Neural cell (in vitro differentiated cells): ENCODE measurements at regions not wholly inside any gene's neighbourhood (a gene's known extent, or its start where the extent isn't known, plus 50 kb on each side); places are given as distances from the start of the nearest gene placed in this dataset.

Source experiments
- H2AFZ ChIP-seq: fragments of 200-600, 300-800 bp; sonication (generic), shearing (Covaris generic); 2 replicates; pipeline ENCODE4 v1.6.0; 2014; ENCODE audit warnings: low read depth, mild to moderate bottlenecking, antibody characterized with exemption, low read length, moderate library complexity
- H3F3A ChIP-seq: fragments of 200-600 bp; shearing (Covaris generic); 2 replicates; pipeline ENCODE4 v1.6.1; 2016; ENCODE audit warnings: mild to moderate bottlenecking, moderate library complexity, mixed read lengths, antibody characterized with exemption, low read length; ENCODE audit not compliant: insufficient read depth, poor library complexity, severe bottlenecking
- H3K27ac ChIP-seq: fragments of 200-600, 300-800 bp; sonication (generic), shearing (Covaris generic); 2 replicates; pipeline ENCODE4 v1.5.1; 2014; ENCODE audit warnings: mild to moderate bottlenecking, low read length, moderate library complexity
- H3K27me3 ChIP-seq: fragments of 300-800, 200-600 bp; sonication (generic), shearing (Covaris generic); 2 replicates; pipeline ENCODE4 v1.6.0; 2014; ENCODE audit warnings: mild to moderate bottlenecking, low read depth, low read length, moderate library complexity; ENCODE audit not compliant: insufficient read depth
- H3K36me3 ChIP-seq: fragments of 300-800, 200-600 bp; sonication (generic), shearing (Covaris generic); 2 replicates; pipeline ENCODE4 v1.5.1; 2014; ENCODE audit warnings: mild to moderate bottlenecking, antibody characterized with exemption, low read length, moderate library complexity; ENCODE audit not compliant: insufficient read depth
- H3K4me2 ChIP-seq: fragments of 300-800, 200-600 bp; sonication (generic), shearing (Covaris generic); 2 replicates; pipeline ENCODE4 v1.6.0; 2014; ENCODE audit warnings: mild to moderate bottlenecking, low read length
- H3K4me3 ChIP-seq: fragments of 300-800, 200-600 bp; sonication (generic), shearing (Covaris generic); 2 replicates; pipeline ENCODE4 v1.5.1; 2014; ENCODE audit warnings: mild to moderate bottlenecking, low read length, moderate library complexity
- H3K79me2 ChIP-seq: fragments of 200-600 bp; shearing (Covaris generic); replicated peaks from 2 replicates; pipeline ENCODE4 v1.6.0; 2014; ENCODE audit warnings: mild to moderate bottlenecking, low read length, moderate library complexity; ENCODE audit not compliant: insufficient read depth
- H3K9ac ChIP-seq: fragments of 300-800, 200-600 bp; sonication (generic), shearing (Covaris generic); 2 replicates; pipeline ENCODE4 v1.6.1; 2016; ENCODE audit warnings: mild to moderate bottlenecking, low read length, mixed read lengths
- H3K9me2 ChIP-seq: fragments of 200-600 bp; shearing (Covaris generic); 2 replicates; pipeline ENCODE4 v1.6.1; 2016; ENCODE audit warnings: mild to moderate bottlenecking, low read length, mixed read lengths; ENCODE audit not compliant: insufficient read depth
- H3K9me3 ChIP-seq: fragments of 200-600, 300-800 bp; sonication (generic), shearing (Covaris generic); 2 replicates; pipeline ENCODE4 v1.6.1; 2016; ENCODE audit warnings: mild to moderate bottlenecking, mixed run types, low read length, moderate library complexity, mixed read lengths
- H4K20me1 ChIP-seq: fragments of 200-600 bp; shearing (Covaris generic); 2 replicates; pipeline ENCODE4 v1.6.1; 2016; ENCODE audit warnings: mild to moderate bottlenecking, mixed run types; ENCODE audit not compliant: insufficient read depth
- CTCF ChIP-seq: fragments of 450-650 bp; IDR thresholded peaks from 2 replicates; pipeline ENCODE4 v1.5.1; 2014; ENCODE audit warnings: antibody characterized with exemption, mild to moderate bottlenecking, moderate library complexity; ENCODE audit not compliant: poor library complexity, severe bottlenecking
- EP300 ChIP-seq: fragments of 450-650 bp; conservative IDR thresholded peaks from 2 replicates; pipeline ENCODE4 v1.6.1; 2014; ENCODE audit warnings: antibody characterized with exemption, mild to moderate bottlenecking, moderate library complexity; ENCODE audit not compliant: poor library complexity, severe bottlenecking
- EZH2 ChIP-seq: fragments of 200-600, 300-800 bp; shearing (Covaris generic), sonication (generic); IDR thresholded peaks from 2 replicates; pipeline ENCODE4 v1.6.1; 2014; ENCODE audit warnings: antibody characterized with exemption, low read length, borderline replicate concordance, mild to moderate bottlenecking; ENCODE audit not compliant: insufficient read depth, poor library complexity, severe bottlenecking
- MXI1 ChIP-seq: fragments of 450-650 bp; conservative IDR thresholded peaks from 2 replicates; pipeline ENCODE4 v1.6.1; 2014; ENCODE audit warnings: antibody characterized with exemption, mild to moderate bottlenecking; ENCODE audit not compliant: poor library complexity, severe bottlenecking
- POLR2AphosphoS5 ChIP-seq: IDR thresholded peaks from 2 replicates; pipeline ENCODE4 v1.6.1; 2012
- RAD21 ChIP-seq: fragments of 450-650 bp; conservative IDR thresholded peaks from 2 replicates; pipeline ENCODE4 v1.6.1; 2014; ENCODE audit warnings: antibody characterized with exemption, mild to moderate bottlenecking, moderate library complexity
- REST ChIP-seq: IDR thresholded peaks from 2 replicates; pipeline ENCODE4 v1.6.1; 2012; ENCODE audit warnings: borderline replicate concordance
- SMC3 ChIP-seq: fragments of 450-650 bp; conservative IDR thresholded peaks from 2 replicates; pipeline ENCODE4 v1.6.1; 2014; ENCODE audit warnings: antibody characterized with exemption, mild to moderate bottlenecking, moderate library complexity; ENCODE audit not compliant: poor library complexity
- TAF1 ChIP-seq: IDR thresholded peaks from 2 replicates; pipeline ENCODE4 v1.6.1; 2012; ENCODE audit warnings: low read depth

- Histone ChIP-seq H3K4me2 (no peak overlapping the region), H3F3A (no peaks in the 10 kb centered on the region), H3K27ac (no peak overlapping the region), H3K9me3 (no peaks in the 10 kb centered on the region), H2AFZ (no peak overlapping the region), H3K4me3 (no peak overlapping the region), H3K9me2 (no peaks in the 10 kb centered on the region), H3K36me3 (no peaks in the 10 kb centered on the region), H3K79me2 (no peaks in the 10 kb centered on the region), H3K9ac (no peak overlapping the region), H3K27me3 (no peaks in the 10 kb centered on the region), H4K20me1 (no peaks in the 10 kb centered on the region)
- TF ChIP-seq REST (no peak), MXI1 (no peak), SMC3 (no peak), EZH2 (no peak), POLR2AphosphoS5 (no peak), CTCF (no peak), RAD21 (no peak), TAF1 (no peak), EP300 (no peak)
These were observed 216.0 kb upstream of the ZBTB20 start for GRCh38 chr3:115363071-115363470.

DNA sequence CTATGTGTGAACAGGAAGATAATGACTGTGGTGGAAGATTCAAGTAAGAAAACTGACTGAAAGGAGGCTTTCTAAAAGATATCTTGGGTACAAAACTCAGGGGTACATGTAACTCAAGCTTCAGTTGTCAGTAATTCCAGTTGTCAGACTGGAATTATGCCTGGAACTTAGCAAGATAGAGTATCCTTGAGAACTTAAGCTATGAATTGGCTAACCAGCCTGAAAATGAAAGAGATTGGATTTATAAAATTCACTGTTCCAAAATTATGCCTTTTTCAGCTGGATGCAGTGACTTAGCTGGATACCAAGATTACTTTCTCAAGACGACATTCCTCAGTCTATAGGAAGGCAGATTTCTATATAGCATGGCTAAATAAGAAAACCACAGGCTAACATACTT is 221.9 kb upstream of the ZBTB20 start:
- no peaks in the 10 kb centered on the region for H3K36me3 ChIP-seq
- no peaks in the 10 kb centered on the region for H3K27me3 ChIP-seq
- H3F3A ChIP-seq = no peaks in the 10 kb centered on the region
- no peaks in the 10 kb centered on the region for H3K9me3 ChIP-seq
- no peak overlapping the region for H2AFZ ChIP-seq
- no peak overlapping the region for H3K27ac ChIP-seq
- H3K4me2 ChIP-seq = no peak overlapping the region
- TF ChIP-seq CTCF (no peak), REST (no peak), RAD21 (no peak), EP300 (no peak), POLR2AphosphoS5 (no peak), MXI1 (no peak), EZH2 (no peak), TAF1 (no peak), SMC3 (no peak)
- H3K4me3 ChIP-seq = no peak overlapping the region
- no peaks in the 10 kb centered on the region for H3K79me2 ChIP-seq
- no peaks in the 10 kb centered on the region for H4K20me1 ChIP-seq
- H3K9me2 ChIP-seq = no peaks in the 10 kb centered on the region
- H3K9ac ChIP-seq = no peak overlapping the region
